Hindlimb muscle (tissue), 1 donor: ENCODE measurements at regions not wholly inside any gene's neighbourhood (a gene's known extent, or its start where the extent isn't known, plus 50 kb on each side); places are given as distances from the start of the nearest gene placed in this dataset.
A peak's percentile ranks its signal among the peaks of the same experiment; 100 is the strongest.

ENCODE experiments used
- DNase-seq: peaks from one replicate; pipeline ENCODE4 v3.0.0-alpha.2; 2013

DNA sequence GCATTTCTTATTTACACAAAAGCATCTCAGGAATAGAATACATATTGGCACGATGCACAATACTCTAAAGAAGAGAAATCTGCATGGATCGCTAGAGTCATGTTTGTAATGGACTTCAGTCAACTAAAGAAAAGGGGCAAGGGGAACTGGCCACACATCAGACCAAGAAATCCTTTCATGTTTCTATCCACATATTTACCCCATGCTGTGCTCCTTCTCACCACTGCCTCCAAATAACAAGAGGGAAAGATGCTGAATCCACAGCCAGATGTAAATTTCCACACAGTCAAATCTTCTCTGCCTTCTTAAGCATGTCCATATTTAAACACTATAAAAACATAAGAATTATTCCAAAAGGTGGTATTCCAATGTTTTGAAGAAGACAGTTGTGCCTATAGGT, 67.6 kb downstream of the COX18 start:
- no peak for DNase-seq

DNA sequence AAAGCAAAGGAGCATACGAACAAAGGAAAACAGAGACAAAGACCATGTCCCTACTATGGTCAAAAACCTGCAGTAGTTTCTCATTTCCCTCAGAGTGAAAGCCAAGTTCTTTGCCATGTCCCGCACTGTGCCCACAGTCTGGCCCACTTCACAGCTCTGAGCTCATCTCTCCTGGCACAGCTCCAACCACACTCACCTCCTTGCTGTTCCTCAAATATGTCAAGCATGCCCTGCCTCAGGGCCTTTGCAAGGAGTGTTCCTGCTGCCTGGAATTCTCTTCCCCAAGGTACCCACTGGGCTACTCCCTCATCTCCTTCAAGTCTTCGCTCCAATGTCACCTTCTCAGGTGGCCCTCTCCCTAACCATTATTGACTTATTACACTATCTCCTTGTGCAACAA, 72.1 kb downstream of the COX18 start:
- DNase-seq, result no peak

DNA sequence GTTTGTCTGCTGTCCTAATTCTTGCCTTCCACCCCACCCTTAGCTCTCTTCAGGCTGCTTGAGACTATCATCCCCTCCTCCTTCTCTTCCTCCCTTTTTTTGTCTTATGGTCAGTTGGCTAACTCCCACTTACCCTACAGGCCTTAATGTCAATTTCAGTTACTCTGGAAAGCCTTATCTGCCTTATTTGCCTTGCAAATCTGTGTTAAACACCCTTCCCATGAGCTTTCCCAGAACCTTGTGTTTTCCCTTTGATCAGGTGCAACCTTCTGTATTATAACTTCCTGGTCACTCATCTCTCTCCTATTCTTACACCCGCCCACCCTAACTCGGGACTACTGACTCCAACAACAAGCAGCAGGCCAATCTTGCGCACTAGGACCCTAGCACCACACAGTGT, 74.8 kb downstream of the COX18 start:
- no peak for DNase-seq

DNA sequence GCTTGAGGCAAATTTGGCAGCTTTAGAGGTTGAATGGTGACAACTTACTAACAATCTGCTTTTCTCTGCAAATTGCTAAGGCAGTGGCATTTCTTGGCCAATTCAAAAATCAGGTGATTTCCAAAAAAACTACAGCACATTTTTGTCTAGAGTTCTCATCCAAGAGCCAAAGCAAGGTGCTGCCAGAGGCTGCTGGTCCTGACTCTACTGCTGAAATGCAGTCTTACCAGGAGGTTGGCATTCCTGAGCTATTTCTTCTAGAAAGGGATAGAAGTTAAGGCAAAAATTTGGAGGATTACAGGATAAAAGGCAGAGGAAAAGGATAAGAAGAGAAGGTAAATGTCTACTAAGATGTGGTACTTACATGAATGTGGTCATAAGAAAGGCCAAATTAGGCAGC, 75.6 kb downstream of the COX18 start:
- DNase-seq, result no peak

DNA sequence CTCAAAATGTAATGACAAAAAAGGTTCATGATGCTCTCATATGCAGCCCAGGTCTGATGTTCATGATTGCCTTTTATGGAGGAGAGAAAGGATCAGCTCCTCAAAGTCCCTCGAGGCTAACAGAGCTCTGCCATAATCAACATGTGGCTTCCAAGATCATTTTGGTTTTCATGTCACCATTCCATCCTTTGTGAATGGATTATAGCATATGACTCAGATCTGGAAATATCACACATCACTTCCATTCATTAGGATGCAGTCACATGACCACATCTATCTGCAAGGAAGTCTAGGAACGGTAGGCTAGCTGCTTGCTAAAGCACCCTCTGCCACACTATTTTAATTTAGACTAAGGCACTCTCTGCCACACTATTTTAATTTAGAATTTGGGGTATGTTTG, 77.6 kb downstream of the COX18 start:
- no peak for DNase-seq

DNA sequence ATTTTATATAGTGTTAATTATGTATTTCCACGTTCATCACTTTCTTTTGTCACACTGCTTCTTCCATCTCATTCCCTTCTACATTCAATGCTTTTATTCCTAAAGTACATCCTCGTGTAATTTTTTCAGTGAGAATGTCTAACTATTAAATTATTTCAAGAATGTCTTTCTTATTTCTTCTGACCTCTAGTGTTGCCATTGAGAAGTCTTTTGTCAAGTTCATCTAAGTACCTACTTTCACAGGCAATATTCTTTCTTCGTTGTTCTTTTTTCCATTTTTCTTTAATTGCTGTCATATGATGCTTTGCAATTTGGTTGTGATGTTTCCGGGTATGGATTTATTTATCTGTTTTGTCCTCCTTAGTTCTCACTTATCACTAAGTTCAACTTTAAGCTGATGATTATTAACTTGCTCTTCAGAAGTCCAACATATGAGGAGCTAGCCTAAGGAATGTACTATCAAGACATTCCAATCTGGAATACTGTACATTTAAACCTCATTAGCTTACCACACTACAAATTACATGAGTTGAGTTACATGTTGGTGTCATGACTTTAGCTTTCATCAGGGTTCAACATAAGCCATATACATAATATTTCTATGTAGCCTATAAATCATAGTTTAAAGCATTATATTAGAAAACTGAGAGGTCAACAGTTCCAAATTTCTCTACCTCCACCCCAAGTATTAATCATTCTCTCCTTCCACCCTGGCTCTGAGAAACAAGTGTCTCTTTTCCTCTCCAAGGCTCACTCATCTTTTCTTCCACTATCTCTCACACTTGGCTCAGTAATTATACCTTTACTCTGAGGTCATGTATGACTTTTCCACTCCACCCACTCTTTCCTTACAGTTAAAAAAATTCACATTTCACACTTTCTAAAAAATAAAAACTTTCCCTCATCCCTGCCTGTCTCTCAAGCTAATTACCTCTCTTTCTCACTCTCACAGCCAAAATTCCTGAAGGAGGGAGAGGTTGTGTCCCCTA, 81.5 kb downstream of the COX18 start:
- DNase-seq, result no peak

DNA sequence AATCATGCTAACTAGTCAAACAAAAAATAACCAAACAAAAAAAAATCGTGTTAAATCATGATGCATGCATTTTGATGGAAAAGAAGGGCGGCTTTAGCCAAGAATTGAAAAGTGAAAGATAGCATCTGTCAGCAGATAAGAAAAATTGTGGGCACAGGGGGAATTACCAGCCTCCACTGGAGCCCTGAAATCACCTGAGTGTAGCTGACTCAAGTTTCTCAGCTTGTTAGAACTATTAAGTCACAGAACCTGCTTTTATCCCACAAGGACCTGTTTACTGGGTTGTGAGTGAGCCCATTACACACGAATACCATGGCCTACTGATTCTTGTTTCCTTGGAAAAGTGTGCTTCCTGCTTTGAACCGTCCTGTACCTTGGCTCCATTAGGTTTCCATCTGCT, 85.2 kb downstream of the COX18 start:
- no peak for DNase-seq

DNA sequence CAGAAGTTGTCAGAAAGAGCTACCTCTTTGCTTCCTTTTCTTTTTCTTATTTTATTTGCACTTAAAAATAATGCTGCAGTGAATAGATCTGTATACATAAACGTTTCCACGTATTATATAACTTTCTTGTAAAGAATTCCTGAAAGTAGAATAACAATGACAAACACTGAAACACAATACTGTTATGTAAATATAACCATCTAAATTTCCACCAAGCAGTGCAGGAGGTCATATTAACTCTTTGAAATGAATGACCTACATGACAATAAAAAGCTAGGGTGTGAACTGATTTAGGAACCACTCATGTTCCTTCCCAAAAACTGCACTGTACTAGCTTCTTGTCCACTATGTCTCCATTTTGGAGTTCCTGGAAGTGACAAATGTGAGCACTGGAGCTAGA, 85.8 kb downstream of the COX18 start:
- no peak for DNase-seq

DNA sequence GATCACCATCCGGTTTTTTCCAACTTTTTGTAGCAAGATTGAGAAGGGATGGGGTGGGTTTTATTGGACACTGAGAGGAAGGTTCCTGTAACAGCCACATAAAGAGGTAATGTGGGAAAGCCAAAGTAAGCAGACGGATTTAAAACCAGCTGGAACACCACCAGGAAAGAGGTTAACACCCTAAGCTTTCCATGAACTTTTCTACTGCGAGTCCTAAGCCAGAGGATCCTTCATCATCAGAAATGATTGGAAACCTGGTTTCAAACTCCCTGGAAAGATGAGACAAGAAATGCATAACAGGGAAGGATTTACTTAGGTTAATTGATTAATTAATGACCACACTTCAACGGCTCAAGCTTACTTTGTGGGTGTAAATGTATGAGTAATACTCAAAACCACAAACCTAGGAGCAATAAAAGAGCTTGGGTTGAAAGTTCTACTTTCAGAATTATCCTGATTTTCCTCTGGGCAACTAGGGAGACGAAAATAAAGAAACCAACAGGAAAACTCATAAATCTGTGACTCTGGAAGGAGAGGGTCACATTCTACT, 91.5 kb downstream of the COX18 start:
- DNase-seq, result no peak

DNA sequence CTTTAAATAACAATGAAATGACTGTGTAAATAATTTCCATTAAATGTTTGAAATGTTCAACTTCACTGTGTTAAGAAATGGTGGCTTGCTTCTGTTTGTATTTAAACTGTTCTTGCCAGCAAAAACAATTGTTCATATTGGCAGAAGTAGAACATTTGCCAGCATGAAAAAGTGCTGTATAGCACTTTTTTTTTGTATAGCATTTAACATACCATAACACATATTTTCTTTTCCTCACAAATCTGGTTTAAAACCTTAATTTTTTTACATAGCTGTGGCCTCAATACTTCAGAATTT, 94.1 kb downstream of the COX18 start:
- no peak for DNase-seq

DNA sequence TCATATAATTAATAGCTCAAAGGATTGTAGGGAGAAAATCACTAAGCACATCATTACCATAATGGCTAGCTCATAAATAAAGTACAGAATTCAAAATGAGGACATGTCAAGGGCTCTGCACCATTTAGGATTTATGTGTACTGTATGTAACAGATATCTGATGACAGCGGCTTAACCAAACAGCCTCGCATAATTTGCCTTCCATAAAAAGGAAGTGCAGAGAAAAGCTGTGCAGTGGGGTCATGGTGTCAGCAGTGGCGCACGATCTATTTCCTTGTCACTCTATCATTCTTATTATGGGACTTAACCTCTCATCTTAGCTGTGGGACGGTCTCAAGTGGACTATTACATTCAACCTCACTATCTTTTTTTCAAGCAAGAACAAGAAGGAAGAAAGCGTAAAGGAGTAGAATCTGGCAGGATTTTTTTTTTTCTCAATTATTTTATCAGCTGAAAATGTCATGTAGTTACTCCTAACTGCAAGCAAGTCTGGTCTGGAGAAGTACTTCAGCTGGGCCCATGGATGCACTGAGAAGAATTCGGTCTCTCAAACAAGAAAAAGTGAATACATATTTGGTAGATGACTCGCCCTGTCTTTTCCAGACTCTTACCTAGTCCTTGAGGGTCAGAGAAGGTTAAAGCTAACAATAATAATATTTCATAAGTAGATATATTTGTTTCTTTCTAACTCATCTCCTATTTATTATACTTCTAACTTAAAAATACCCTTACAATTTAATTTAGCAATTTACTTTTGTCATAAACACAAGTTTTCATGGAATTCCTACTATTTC, 94.6 kb downstream of the COX18 start:
- no peak for DNase-seq

DNA sequence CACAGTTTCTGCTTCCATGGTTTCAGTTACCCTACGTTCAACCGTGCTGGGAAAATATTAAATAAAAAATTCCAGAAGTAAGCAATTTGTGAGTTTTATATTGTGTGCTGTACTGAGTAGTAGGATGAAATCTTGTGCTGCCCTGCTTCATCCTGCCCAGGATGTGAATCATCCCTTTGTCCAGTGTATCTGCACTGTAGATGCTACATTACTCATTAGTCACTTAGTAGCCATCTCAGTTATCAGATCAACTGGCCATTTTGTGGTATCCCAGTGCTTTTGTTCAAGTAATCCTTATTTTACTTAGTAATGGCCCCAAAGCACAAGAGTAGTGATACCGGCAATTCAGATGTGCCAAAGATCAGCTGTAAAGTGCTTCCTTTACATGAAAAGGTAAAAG, 97.9 kb downstream of the COX18 start:
- no peak for DNase-seq

DNA sequence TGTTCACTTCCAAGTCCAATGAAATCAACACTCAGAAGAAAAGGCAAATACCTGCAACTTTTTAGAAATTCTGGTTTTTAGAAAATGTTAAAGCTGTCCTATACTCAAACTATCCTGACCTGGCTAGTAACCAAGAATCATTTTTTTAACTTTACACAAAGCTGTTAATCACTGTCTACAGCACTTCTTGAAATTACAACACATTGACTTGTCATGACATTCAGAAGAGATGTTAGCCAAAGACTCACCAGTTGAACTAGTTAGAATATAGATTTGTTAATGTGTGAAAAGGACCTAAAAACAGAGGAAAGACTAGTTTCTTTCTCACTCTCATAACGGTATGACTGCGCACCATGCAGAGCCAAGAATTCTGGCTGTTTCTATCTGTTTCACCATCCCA, 98.8 kb downstream of the COX18 start:
- no peak for DNase-seq

DNA sequence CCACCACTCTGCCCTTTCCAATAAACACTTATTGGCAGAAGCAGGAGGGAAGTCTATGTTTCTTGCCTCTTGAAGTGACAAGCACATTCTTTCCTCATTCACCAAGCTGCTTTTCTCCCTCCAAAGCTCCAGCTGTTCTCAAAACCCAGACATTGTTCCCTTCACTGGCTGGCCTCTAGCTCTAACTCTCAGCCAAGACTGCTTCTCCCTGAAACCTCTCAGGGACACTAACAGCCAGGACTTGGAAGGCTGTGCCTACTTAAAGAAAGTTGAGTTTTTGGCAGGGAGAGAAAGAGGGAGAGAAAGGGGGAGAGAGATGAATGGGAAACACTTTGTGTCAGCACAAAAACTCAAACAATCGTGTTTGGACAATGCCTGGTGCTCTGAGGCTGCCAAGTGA, 99.5 kb downstream of the COX18 start:
- DNase-seq, result peak; percentile 32

DNA sequence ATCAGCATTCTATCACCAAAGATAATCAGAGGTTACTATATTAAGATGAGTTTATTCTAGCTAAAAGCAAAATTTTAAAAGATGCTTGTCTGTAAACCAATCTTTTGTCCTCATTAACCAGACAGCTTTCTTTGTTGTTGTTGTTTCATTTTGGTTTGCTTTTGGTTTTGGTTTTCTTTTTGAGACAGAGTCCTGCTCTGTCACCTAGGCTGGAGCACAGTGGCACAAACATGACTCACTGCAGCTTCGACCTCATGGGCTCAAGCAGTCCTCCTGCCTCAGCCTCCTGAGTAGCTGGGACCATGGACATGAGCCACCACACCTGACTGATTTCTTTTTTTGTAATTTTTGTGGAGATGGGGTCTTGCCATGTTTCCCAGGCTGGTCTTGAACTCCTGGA, 102.9 kb downstream of the COX18 start:
- DNase-seq, result no peak

DNA sequence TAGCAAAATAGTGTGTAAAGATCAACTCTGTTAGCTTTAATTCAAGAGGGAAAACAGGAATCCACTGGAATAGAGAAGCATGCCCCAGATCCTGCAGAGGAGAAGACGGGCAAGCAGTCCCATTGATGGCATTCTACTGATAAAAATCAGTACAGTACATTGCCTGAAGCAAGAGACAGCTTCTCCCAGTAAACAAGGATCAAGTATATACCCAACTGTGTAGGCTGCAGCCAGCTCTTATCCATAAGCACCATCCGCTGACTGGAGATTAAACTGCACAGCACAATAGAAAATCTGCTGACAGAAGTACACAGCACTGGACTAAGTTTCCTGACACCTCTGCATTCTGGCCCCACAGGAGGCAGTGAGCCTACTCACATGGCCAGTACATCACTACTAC, 110.1 kb downstream of the COX18 start:
- DNase-seq, result no peak

DNA sequence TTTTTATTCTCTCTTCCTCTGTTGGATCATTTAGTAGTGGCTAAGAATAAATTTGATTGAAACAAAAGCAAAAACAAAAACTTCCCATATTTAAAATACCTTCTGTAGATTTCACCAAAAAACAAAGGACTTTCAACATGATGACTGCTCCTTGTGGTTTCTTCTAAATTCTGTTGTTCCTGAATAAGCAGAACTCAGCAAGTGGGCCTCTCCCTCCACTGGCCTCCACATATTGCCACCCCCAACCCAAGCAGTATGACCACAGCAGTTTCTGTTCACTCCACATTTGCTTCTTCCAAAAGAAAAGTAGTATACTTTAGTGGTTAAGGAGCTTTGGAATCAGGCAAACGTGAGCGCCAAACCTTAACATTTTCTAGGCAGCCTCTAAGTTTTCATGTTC, 114.7 kb downstream of the COX18 start:
- DNase-seq, result no peak

DNA sequence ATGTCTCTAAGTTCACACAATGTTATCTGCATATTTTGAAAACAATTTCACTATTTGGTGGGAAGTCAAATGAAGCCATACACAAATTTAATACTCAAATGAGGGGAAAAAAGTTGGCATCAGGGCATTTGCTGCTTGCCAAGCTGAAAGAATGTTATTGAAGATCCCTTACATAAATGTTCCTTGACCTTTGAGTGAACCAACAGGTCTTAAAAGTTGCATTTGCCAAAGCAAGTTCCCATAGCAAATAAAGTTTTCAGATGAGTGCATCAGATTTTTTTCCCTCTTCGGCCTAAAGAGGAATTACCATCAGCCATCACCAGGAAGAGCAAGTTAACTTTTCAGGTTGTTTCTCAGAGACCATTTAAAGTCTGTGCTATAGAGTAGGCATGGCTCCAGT, 115.9 kb downstream of the COX18 start:
- peak; percentile 6 for DNase-seq

DNA sequence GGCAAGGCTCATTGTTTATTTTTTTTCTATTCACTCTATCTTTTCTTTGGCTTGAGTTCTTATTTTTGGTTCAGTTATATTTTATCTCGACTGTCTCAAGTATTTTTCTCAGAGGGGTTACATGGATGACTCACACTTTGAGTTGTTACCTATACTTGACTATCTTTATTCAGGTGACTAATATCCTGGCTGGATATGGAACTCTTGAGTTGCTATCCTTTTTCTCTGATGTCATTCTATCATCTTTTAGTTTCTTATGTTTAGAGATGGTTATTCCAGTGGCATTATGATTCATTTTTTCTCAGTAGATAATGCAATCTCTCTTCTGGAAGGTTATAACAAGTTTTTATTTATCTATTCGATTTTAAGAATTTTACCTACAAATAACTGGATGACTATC, 117.9 kb downstream of the COX18 start:
- no peak for DNase-seq

DNA sequence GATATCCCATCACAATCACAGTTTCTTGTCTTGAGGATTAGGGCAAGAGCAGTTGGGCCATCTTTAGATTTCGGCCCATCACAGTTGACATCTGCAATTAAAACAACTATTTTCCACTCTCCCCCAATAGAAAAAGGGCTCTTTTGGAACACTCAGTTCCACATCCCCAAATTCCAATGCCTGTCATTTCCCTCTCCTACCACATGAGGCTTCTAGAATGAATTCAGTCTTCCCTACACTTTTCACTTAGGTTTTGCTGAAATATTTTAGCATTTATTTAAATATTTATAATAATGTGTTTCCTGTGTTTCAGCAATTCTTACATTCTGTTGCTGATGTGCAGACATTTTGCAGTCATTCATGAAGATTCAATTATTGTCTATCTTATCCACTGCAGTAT, 118.4 kb downstream of the COX18 start:
- no peak for DNase-seq

DNA sequence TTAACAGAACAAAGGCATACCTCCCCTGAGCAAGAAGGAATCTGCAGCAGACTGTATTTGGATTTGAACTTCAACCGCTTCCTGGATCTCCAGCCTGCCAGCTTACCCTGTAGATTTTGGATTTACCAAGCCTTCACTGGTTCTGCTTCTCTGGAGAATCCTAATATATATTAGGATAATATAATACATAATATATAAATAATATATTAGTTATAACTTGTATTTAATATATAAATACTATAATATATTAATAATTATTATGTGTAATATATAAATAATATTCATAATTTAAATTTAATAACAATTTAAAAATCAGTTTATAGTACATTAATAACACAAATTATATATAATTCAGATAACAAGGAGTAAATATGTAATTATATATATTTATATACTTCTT, 121.4 kb downstream of the COX18 start:
- DNase-seq, result no peak

DNA sequence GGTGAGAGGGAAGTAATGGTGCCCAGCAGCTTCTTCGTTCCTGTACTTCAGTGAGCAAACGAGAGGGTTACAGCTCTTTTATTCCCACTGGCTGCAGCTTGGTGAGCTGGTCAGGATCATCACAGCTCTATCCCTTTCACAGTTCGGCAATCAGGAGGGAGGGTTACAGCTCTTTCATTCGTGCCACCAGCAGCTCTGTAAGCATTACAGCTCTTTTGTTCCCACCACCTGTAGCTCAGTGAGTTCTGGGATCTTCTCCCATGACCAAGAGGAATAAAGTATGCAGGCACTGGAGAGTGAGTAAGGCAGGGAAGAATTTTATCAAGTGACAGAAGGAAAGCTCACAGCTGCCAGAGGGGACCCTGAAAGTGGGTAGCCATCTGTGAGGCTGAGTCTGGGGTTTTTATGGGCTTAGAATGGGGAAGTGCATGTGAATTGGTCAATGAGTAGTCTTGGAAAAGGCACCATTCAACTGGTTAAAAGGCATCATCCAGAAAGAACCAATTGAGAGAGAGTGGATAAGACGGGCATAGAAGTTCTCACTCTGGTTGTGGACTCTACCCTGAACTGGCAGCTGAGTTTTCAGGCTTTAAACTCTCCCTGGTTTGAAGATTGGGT, 123.7 kb downstream of the COX18 start:
- DNase-seq, result no peak

DNA sequence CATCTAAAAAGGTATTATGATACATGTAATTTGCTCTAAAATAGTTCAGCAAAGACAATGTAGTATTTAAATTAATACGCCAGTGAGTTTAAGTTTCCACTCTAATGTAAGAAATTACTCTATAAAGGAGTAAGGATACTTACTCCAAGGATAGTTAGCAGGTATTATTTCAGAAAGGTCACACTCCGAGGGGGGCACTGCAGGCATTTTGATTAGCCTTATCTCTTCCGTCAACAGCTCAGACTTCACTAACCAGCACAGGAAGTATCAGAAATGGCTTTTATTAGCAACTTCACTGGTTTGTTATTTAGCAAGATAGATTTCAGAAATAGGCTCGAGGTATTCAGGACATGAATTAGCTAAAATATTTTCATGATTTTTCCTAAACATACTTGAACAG, 127.0 kb downstream of the COX18 start:
- DNase-seq, result no peak
